SW480 (cell line): ENCODE measurements at regions not wholly inside any gene's neighbourhood (a gene's known extent, or its start where the extent isn't known, plus 50 kb on each side); places are given as distances from the start of the nearest gene placed in this dataset.

Source experiments
- DNase-seq: peaks from one replicate; pipeline ENCODE4 v3.0.0-alpha.2; 2016; ENCODE audit warnings: low spot score

GRCh38 chr9:32837551-32838058 lies 54.3 kb downstream of the TMEM215 start:
- DNase-seq: no peak

GRCh38 chr9:32839013-32839885 lies 55.9 kb downstream of the TMEM215 start:
- DNase-seq: no peak

- peak; percentile 6 for DNase-seq
Measured at GRCh38 chr9:32841314-32841713, 58.0 kb downstream of the TMEM215 start.

- DNase-seq: no peak
Measured at GRCh38 chr9:32843295-32843694, 60.0 kb downstream of the TMEM215 start.

- no peak for DNase-seq
Measured at GRCh38 chr9:32844259-32844658, 60.9 kb downstream of the TMEM215 start.

- DNase-seq: no peak
Measured at GRCh38 chr9:32854271-32854670, 70.9 kb downstream of the TMEM215 start.

GRCh38 chr9:32855752-32856151 lies 72.4 kb downstream of the TMEM215 start:
- no peak for DNase-seq

- DNase-seq: no peak
Measured at GRCh38 chr9:32863291-32863690, 80.0 kb downstream of the TMEM215 start.

- no peak for DNase-seq
Measured at GRCh38 chr9:32864971-32865370, 81.6 kb downstream of the TMEM215 start.

GRCh38 chr9:32866273-32866672 lies 82.9 kb downstream of the TMEM215 start:
- DNase-seq: no peak

- no peak for DNase-seq
Measured at GRCh38 chr9:32867026-32867425, 83.7 kb downstream of the TMEM215 start.

- DNase-seq: no peak
Measured at GRCh38 chr9:32867601-32868204, 84.4 kb downstream of the TMEM215 start.

- no peak for DNase-seq
Measured at GRCh38 chr9:32869404-32869803, 86.1 kb downstream of the TMEM215 start.

- no peak for DNase-seq
Measured at GRCh38 chr9:32873131-32873530, 89.8 kb downstream of the TMEM215 start.

- no peak for DNase-seq
Measured at GRCh38 chr9:32873553-32873952, 90.2 kb downstream of the TMEM215 start.

GRCh38 chr9:32875242-32875641 lies 91.9 kb downstream of the TMEM215 start:
- DNase-seq: no peak

- no peak for DNase-seq
Measured at GRCh38 chr9:32875748-32876147, 92.4 kb downstream of the TMEM215 start.

GRCh38 chr9:32877103-32877502 lies 93.8 kb downstream of the TMEM215 start:
- DNase-seq: no peak

- no peak for DNase-seq
Measured at GRCh38 chr9:32877639-32878217, 94.4 kb downstream of the TMEM215 start.

- DNase-seq: no peak
Measured at GRCh38 chr9:32879335-32879734, 96.0 kb downstream of the TMEM215 start.

GRCh38 chr9:32881948-32882347 lies 98.6 kb downstream of the TMEM215 start:
- no peak for DNase-seq

- no peak for DNase-seq
Measured at GRCh38 chr9:32882705-32883104, 99.4 kb downstream of the TMEM215 start.

- no peak for DNase-seq
Measured at GRCh38 chr9:32884482-32884881, 101.1 kb downstream of the TMEM215 start.
